CD4-positive, CD25-positive, alpha-beta regulatory T cell (primary cell): ENCODE measurements at regions not wholly inside any gene's neighbourhood (a gene's known extent, or its start where the extent isn't known, plus 50 kb on each side); places are given as distances from the start of the nearest gene placed in this dataset.

Source experiments
- ATAC-seq, 2 donors: fragments of 150-1000 bp; cut with Tn5 transposase; one replicate each; pipeline ENCODE4 v1.10.0; 2021; ENCODE audit warnings: low read depth in 2 of 2, moderate number of reproducible peaks in 2 of 2, moderate library complexity in 1 of 2
- DNase-seq, 3 donors: peaks; one replicate each; pipeline versions ENCODE4 v3.0.0 to v3.0.0-alpha.2; 2012 to 2022; ENCODE audit warnings: mixed read lengths in 1 of 3
- H3K27ac ChIP-seq: one replicate; pipeline ENCODE4 v1.7.0; 2013; ENCODE audit warnings: mild to moderate bottlenecking, low read length; ENCODE audit not compliant: insufficient read depth, poor library complexity, severe bottlenecking
- H3K27me3 ChIP-seq: one replicate; pipeline ENCODE4 v1.7.0; 2013; ENCODE audit warnings: low read length; ENCODE audit not compliant: control insufficient read depth, insufficient read depth
- H3K36me3 ChIP-seq: one replicate; pipeline ENCODE4 v1.7.0; 2013; ENCODE audit warnings: mild to moderate bottlenecking, low read length, moderate library complexity; ENCODE audit not compliant: control insufficient read depth, insufficient read depth
- H3K4me1 ChIP-seq: 2 replicates; pipeline ENCODE4 v1.7.0; 2013; ENCODE audit warnings: mild to moderate bottlenecking, low read length; ENCODE audit not compliant: insufficient read depth, control insufficient read depth, poor library complexity, severe bottlenecking
- H3K4me3 ChIP-seq: one replicate; pipeline ENCODE4 v1.7.0; 2013; ENCODE audit warnings: low read depth, mild to moderate bottlenecking, low read length, moderate library complexity
- H3K9me3 ChIP-seq, 2 experiments: 1 replicate in 1 of 2; 2 replicates in 1 of 2; pipeline ENCODE4 v1.7.0; 2013; ENCODE audit warnings: low read length in 2 of 2, mild to moderate bottlenecking in 1 of 2, moderate library complexity in 1 of 2; ENCODE audit not compliant: control insufficient read depth in 2 of 2
- H3K27ac Mint-ChIP-seq, 3 donors: one replicate each; pipeline ENCODE4 v1.8.0; 2020 to 2022; ENCODE audit warnings: mild to moderate bottlenecking in 3 of 3, mixed read lengths in 3 of 3, moderate library complexity in 2 of 3
- H3K27me3 Mint-ChIP-seq: one replicate; pipeline ENCODE4 v1.8.0; 2022; ENCODE audit warnings: mild to moderate bottlenecking, mixed read lengths
- H3K36me3 Mint-ChIP-seq: one replicate; pipeline ENCODE4 v1.8.0; 2020; ENCODE audit warnings: mixed read lengths
- H3K4me1 Mint-ChIP-seq, 4 donors: one replicate each; pipeline ENCODE4 v1.8.0; 2020 to 2022; ENCODE audit warnings: mixed read lengths in 4 of 4, mild to moderate bottlenecking in 1 of 4
- H3K4me3 Mint-ChIP-seq, 4 donors: one replicate each; pipeline ENCODE4 v1.8.0; 2020 to 2022; ENCODE audit warnings: mild to moderate bottlenecking in 4 of 4, mixed read lengths in 4 of 4, moderate library complexity in 3 of 4
- H3K9me3 Mint-ChIP-seq, 7 donors: one replicate each; pipeline ENCODE4 v1.8.0; 2020 to 2022; ENCODE audit warnings: mixed read lengths in 7 of 7, mild to moderate bottlenecking in 3 of 7, moderate library complexity in 2 of 7

GRCh38 chr11:10993640-10994039 lies 135.8 kb upstream of the ZBED5 start:
- Mint-ChIP-seq H3K27me3 (peaks cover 17% of the 10 kb centered on the region), H3K27ac (no peak overlapping the region), H3K4me3 (no peak overlapping the region), H3K9me3 (no peaks in the 10 kb centered on the region), H3K4me1 (no peaks in the 10 kb centered on the region), H3K36me3 (no peaks in the 10 kb centered on the region)
- ATAC-seq (no peak), DNase-seq (no peak)
- H3K9me3 ChIP-seq = no peaks in the 10 kb centered on the region
- no peaks in the 10 kb centered on the region for H3K4me1 ChIP-seq
- H3K4me3 ChIP-seq = no peak overlapping the region
- no peaks in the 10 kb centered on the region for H3K36me3 ChIP-seq
- no peak overlapping the region for H3K27ac ChIP-seq
- no peaks in the 10 kb centered on the region for H3K27me3 ChIP-seq

GRCh38 chr11:10993186-10993585 lies 135.3 kb upstream of the ZBED5 start:
- H3K4me3 ChIP-seq = no peak overlapping the region
- H3K27me3 ChIP-seq = no peaks in the 10 kb centered on the region
- DNase-seq (no peak), ATAC-seq (no peak)
- H3K4me3 Mint-ChIP-seq = no peak overlapping the region
- H3K9me3 Mint-ChIP-seq = no peaks in the 10 kb centered on the region
- no peak overlapping the region for H3K27ac ChIP-seq
- H3K36me3 Mint-ChIP-seq = no peaks in the 10 kb centered on the region
- H3K4me1 ChIP-seq = no peaks in the 10 kb centered on the region
- H3K36me3 ChIP-seq = no peaks in the 10 kb centered on the region
- H3K27me3 Mint-ChIP-seq = peaks cover 14% of the 10 kb centered on the region
- no peak overlapping the region for H3K27ac Mint-ChIP-seq
- H3K4me1 Mint-ChIP-seq = no peaks in the 10 kb centered on the region
- no peaks in the 10 kb centered on the region for H3K9me3 ChIP-seq

- Histone ChIP-seq H3K4me1 (no peaks in the 10 kb centered on the region), H3K27me3 (no peaks in the 10 kb centered on the region), H3K4me3 (no peak overlapping the region), H3K36me3 (no peaks in the 10 kb centered on the region), H3K27ac (no peak overlapping the region), H3K9me3 (no peaks in the 10 kb centered on the region)
- Mint-ChIP-seq H3K4me3 (no peak overlapping the region), H3K27ac (no peak overlapping the region), H3K36me3 (no peaks in the 10 kb centered on the region), H3K27me3 (peaks cover 9% of the 10 kb centered on the region), H3K9me3 (no peaks in the 10 kb centered on the region), H3K4me1 (no peaks in the 10 kb centered on the region)
- DNase-seq (no peak), ATAC-seq (no peak)
Measured at GRCh38 chr11:10991393-10991792, 133.5 kb upstream of the ZBED5 start.

- H3K27ac Mint-ChIP-seq = no peak overlapping the region
- H3K27me3 ChIP-seq = no peaks in the 10 kb centered on the region
- H3K9me3 ChIP-seq = no peaks in the 10 kb centered on the region
- no peak overlapping the region for H3K4me3 ChIP-seq
- H3K36me3 Mint-ChIP-seq = no peaks in the 10 kb centered on the region
- no peaks in the 10 kb centered on the region for H3K4me1 Mint-ChIP-seq
- ATAC-seq (no peak), DNase-seq (no peak)
- no peak overlapping the region for H3K4me3 Mint-ChIP-seq
- H3K4me1 ChIP-seq = no peaks in the 10 kb centered on the region
- no peaks in the 10 kb centered on the region for H3K9me3 Mint-ChIP-seq
- H3K27me3 Mint-ChIP-seq = peaks cover 5% of the 10 kb centered on the region
- no peak overlapping the region for H3K27ac ChIP-seq
- H3K36me3 ChIP-seq = no peaks in the 10 kb centered on the region
Measured at GRCh38 chr11:10990637-10991193, 132.9 kb upstream of the ZBED5 start.

- H3K27me3 Mint-ChIP-seq = no peaks in the 10 kb centered on the region
- H3K27ac Mint-ChIP-seq = no peak overlapping the region
- Histone ChIP-seq H3K27ac (no peak overlapping the region), H3K4me1 (no peaks in the 10 kb centered on the region), H3K4me3 (no peak overlapping the region), H3K36me3 (no peaks in the 10 kb centered on the region), H3K27me3 (no peaks in the 10 kb centered on the region), H3K9me3 (no peaks in the 10 kb centered on the region)
- DNase-seq (no peak), ATAC-seq (no peak)
- H3K4me3 Mint-ChIP-seq = no peak overlapping the region
- H3K9me3 Mint-ChIP-seq = no peaks in the 10 kb centered on the region
- H3K36me3 Mint-ChIP-seq = no peaks in the 10 kb centered on the region
- no peaks in the 10 kb centered on the region for H3K4me1 Mint-ChIP-seq
Measured at GRCh38 chr11:10990160-10990559, 132.3 kb upstream of the ZBED5 start.

- no peak for ATAC-seq
- Mint-ChIP-seq H3K27me3 (peaks cover 6% of the 10 kb centered on the region), H3K27ac (no peak overlapping the region)
Measured at GRCh38 chr11:10986006-10986405, 128.2 kb upstream of the ZBED5 start.

GRCh38 chr11:10984742-10985141 lies 126.9 kb upstream of the ZBED5 start:
- no peak overlapping the region for H3K27ac ChIP-seq
- Mint-ChIP-seq H3K4me3 (no peak overlapping the region), H3K4me1 (no peaks in the 10 kb centered on the region), H3K9me3 (no peaks in the 10 kb centered on the region), H3K27me3 (peaks cover 6% of the 10 kb centered on the region), H3K36me3 (no peaks in the 10 kb centered on the region), H3K27ac (no peak overlapping the region)
- no peak for DNase-seq
- H3K9me3 ChIP-seq = no peaks in the 10 kb centered on the region
- no peaks in the 10 kb centered on the region for H3K4me1 ChIP-seq
- no peak for ATAC-seq
- H3K4me3 ChIP-seq = no peak overlapping the region
- H3K27me3 ChIP-seq = no peaks in the 10 kb centered on the region
- H3K36me3 ChIP-seq = no peaks in the 10 kb centered on the region

More at GRCh38 chr11:10986006-10986405, 128.2 kb upstream of the ZBED5 start:
- Mint-ChIP-seq H3K4me1 (no peaks in the 10 kb centered on the region), H3K36me3 (no peaks in the 10 kb centered on the region), H3K9me3 (no peaks in the 10 kb centered on the region), H3K4me3 (no peak overlapping the region)
- Histone ChIP-seq H3K9me3 (no peaks in the 10 kb centered on the region), H3K27me3 (no peaks in the 10 kb centered on the region), H3K4me3 (no peak overlapping the region), H3K4me1 (no peaks in the 10 kb centered on the region), H3K36me3 (no peaks in the 10 kb centered on the region), H3K27ac (no peak overlapping the region)
- no peak for DNase-seq

- Histone ChIP-seq H3K27ac (no peak overlapping the region), H3K27me3 (no peaks in the 10 kb centered on the region), H3K9me3 (no peaks in the 10 kb centered on the region), H3K4me3 (no peak overlapping the region), H3K36me3 (no peaks in the 10 kb centered on the region), H3K4me1 (no peaks in the 10 kb centered on the region)
- Mint-ChIP-seq H3K9me3 (no peaks in the 10 kb centered on the region), H3K4me3 (no peak overlapping the region), H3K27me3 (peaks cover 6% of the 10 kb centered on the region), H3K27ac (no peak overlapping the region), H3K36me3 (no peaks in the 10 kb centered on the region), H3K4me1 (peaks cover 0 to 4% (median 0%) of the 10 kb centered on the region in 4 donors)
- DNase-seq (no peak), ATAC-seq (no peak)
Measured at GRCh38 chr11:10984250-10984649, 126.4 kb upstream of the ZBED5 start.
